Mesothelial cell of epicardium (in vitro differentiated cells): ENCODE measurements at regions not wholly inside any gene's neighbourhood (a gene's known extent, or its start where the extent isn't known, plus 50 kb on each side); places are given as distances from the start of the nearest gene placed in this dataset.
A peak's percentile ranks its signal among the peaks of the same experiment; 100 is the strongest.

Source experiments
- DNase-seq, 2 experiments: peaks; one replicate each; pipeline ENCODE4 v3.0.0; 2021; ENCODE audit warnings: low spot score in 2 of 2; ENCODE audit not compliant: unreplicated experiment in 2 of 2
- H3K27ac Mint-ChIP-seq: 2 replicates; pipeline ENCODE4 v1.8.0; 2021; ENCODE audit warnings: mixed read lengths
- H3K27me3 Mint-ChIP-seq: 2 replicates; pipeline ENCODE4 v1.8.0; 2021; ENCODE audit warnings: low read depth, mixed read lengths
- H3K36me3 Mint-ChIP-seq: 2 replicates; pipeline ENCODE4 v1.8.0; 2021; ENCODE audit warnings: mixed read lengths
- H3K4me1 Mint-ChIP-seq: 2 replicates; pipeline ENCODE4 v1.8.0; 2021; ENCODE audit warnings: mixed read lengths
- H3K4me3 Mint-ChIP-seq: 2 replicates; pipeline ENCODE4 v1.8.0; 2021; ENCODE audit warnings: mild to moderate bottlenecking, moderate library complexity, mixed read lengths
- H3K9me3 Mint-ChIP-seq: 2 replicates; pipeline ENCODE4 v1.8.0; 2021; ENCODE audit warnings: mixed read lengths
- TF ChIP-seq, protein P1 (sequence below): fragments of 200-600 bp; sonication (generic); IDR thresholded peaks from one replicate; pipeline ENCODE4 v1.5.0; 2021; ENCODE audit warnings: antibody characterized with exemption; ENCODE audit not compliant: unreplicated experiment

DNA sequence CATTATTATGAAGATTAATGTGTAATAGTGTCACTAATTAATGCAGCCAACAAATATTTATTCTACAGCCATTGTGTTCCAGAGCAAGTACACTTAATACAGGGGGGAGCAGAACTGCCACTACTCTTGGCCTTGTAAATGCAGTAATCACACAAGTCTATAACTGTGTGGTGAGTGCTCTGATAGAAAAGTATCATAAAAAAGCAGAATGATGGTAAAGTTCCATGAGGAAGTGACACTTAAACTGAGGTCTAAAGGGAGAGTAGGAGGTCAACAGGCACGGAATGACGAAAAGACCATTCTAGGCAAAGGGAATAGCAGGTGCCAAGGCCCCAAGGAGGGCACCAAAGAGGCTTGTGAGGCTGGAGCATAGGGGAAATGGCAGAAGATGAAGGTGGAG is 142.9 kb downstream of the OSTF1 start:
- H3K4me3 Mint-ChIP-seq = no peak overlapping the region
- no peaks in the 10 kb centered on the region for H3K27me3 Mint-ChIP-seq
- DNase-seq = no peak
- TF ChIP-seq, protein P1, sequence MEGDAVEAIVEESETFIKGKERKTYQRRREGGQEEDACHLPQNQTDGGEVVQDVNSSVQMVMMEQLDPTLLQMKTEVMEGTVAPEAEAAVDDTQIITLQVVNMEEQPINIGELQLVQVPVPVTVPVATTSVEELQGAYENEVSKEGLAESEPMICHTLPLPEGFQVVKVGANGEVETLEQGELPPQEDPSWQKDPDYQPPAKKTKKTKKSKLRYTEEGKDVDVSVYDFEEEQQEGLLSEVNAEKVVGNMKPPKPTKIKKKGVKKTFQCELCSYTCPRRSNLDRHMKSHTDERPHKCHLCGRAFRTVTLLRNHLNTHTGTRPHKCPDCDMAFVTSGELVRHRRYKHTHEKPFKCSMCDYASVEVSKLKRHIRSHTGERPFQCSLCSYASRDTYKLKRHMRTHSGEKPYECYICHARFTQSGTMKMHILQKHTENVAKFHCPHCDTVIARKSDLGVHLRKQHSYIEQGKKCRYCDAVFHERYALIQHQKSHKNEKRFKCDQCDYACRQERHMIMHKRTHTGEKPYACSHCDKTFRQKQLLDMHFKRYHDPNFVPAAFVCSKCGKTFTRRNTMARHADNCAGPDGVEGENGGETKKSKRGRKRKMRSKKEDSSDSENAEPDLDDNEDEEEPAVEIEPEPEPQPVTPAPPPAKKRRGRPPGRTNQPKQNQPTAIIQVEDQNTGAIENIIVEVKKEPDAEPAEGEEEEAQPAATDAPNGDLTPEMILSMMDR = no peak
- H3K9me3 Mint-ChIP-seq = peaks cover 24% of the 10 kb centered on the region
- peaks cover 40% of the 10 kb centered on the region for H3K4me1 Mint-ChIP-seq
- H3K36me3 Mint-ChIP-seq = peaks cover 11% of the 10 kb centered on the region
- peak overlapping the region; percentile 0 for H3K27ac Mint-ChIP-seq

GRCh38 chr9:75233011-75233410 is 144.7 kb downstream of the OSTF1 start:
- Mint-ChIP-seq H3K27me3 (no peaks in the 10 kb centered on the region), H3K36me3 (peaks cover 2% of the 10 kb centered on the region), H3K4me3 (no peak overlapping the region), H3K4me1 (peaks cover 39% of the 10 kb centered on the region), H3K9me3 (peaks cover 14% of the 10 kb centered on the region), H3K27ac (no peak overlapping the region)
- TF ChIP-seq, protein P1 = no peak
- no peak for DNase-seq

DNA sequence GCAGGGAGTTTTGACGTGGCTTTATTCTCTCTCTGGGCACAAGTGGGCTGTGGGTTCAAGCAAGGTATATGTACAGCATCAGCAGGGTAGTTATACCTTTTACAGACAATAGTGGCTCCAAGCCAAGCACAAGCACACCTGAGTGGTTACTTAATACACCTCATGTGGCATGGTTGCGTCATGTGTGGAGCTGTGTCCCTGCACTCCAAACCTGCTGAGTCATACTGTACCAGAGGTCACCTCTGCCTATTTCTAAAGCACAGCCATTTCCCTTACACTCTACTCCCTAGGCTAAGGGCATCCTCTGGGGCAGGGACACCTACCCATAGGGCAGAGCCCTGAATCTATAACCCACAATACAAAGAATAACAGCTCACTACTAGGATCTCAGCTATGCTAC is 147.3 kb downstream of the OSTF1 start:
- Mint-ChIP-seq H3K4me3 (no peak overlapping the region), H3K9me3 (peaks cover 14% of the 10 kb centered on the region), H3K36me3 (peaks cover 2% of the 10 kb centered on the region), H3K27me3 (peaks cover 2% of the 10 kb centered on the region), H3K27ac (no peak overlapping the region), H3K4me1 (peaks cover 15% of the 10 kb centered on the region)
- no peak for DNase-seq
- TF ChIP-seq, protein P1 = no peak

DNA sequence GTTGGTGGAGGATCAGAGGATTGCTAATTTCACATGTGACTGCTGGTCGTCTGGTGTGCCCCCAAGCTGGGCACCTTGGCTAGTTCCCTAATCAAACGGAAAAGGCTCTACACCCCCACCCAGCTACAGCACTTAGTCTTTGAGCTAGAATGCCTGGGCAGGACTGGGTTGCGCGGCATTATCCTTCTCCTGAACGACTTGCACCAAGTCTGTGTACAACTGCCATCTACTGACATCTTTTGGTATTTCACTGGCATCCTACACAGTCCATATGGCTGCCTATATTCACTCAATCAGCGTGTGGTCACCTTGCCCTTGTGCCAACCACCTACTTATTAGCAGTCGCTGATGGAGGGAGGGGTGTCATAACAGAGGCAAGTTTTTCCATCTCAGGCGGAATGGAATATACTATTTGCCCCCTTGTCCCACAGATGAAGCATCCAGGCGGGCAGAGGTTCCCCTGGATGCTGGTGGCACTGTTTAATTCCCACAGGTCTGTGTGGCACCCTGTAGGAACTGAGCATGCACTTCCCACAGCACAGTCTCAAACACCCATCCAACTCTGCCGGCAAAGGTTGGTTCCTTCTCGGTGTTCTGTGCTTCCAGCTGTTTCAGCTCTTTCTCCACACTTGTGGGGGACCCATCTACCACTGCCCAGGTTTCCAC is 150.1 kb downstream of the OSTF1 start:
- Mint-ChIP-seq H3K36me3 (peaks cover 2% of the 10 kb centered on the region), H3K4me1 (peaks cover 8% of the 10 kb centered on the region), H3K27me3 (peaks cover 2% of the 10 kb centered on the region), H3K27ac (no peak overlapping the region), H3K4me3 (no peak overlapping the region), H3K9me3 (peaks cover 14% of the 10 kb centered on the region)
- DNase-seq = peak in 1 of 2 experiments; percentile 43
- TF ChIP-seq, protein P1 = peak; percentile 74

DNA sequence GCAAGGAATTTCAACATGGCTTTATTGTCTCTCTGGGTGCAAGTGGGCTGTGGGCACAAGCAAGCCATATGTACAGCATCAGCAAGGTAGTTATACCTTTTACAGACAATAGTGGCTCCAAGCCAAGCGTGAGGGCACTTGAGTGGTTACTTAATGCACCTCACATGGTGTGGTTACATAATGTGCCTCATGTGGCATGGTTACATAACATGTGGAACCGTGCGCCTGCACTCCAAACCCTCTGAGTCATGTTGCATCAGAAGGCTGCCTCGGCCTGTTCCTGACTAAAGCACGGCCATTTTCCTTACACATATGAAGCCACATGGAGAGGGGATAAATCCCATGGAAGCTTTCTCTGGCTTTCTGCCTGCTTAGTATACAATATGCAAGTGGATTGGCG is 150.9 kb downstream of the OSTF1 start:
- H3K4me3 Mint-ChIP-seq = no peak overlapping the region
- TF ChIP-seq, protein P1 = no peak
- H3K9me3 Mint-ChIP-seq = peaks cover 14% of the 10 kb centered on the region
- peaks cover 2% of the 10 kb centered on the region for H3K27me3 Mint-ChIP-seq
- peaks cover 9% of the 10 kb centered on the region for H3K4me1 Mint-ChIP-seq
- DNase-seq = no peak
- H3K36me3 Mint-ChIP-seq = peaks cover 2% of the 10 kb centered on the region
- H3K27ac Mint-ChIP-seq = no peak overlapping the region

- TF ChIP-seq, protein P1 = no peak
- peaks cover 6% of the 10 kb centered on the region for H3K36me3 Mint-ChIP-seq
- no peak overlapping the region for H3K4me3 Mint-ChIP-seq
- no peak for DNase-seq
- no peak overlapping the region for H3K27ac Mint-ChIP-seq
- peaks cover 19% of the 10 kb centered on the region for H3K9me3 Mint-ChIP-seq
- H3K27me3 Mint-ChIP-seq = peaks cover 2% of the 10 kb centered on the region
- peaks cover 9% of the 10 kb centered on the region for H3K4me1 Mint-ChIP-seq
Observed at GRCh38 chr9:75242426-75242825, 154.1 kb downstream of the OSTF1 start.
